NCI-H1694 (cell line): ENCODE measurements at regions not wholly inside any gene's neighbourhood (a gene's known extent, or its start where the extent isn't known, plus 50 kb on each side); places are given as distances from the start of the nearest gene placed in this dataset.

ENCODE experiments used
- DNase-seq: peaks from one replicate; lab custom pipeline; 2025; lab: John Stamatoyannopoulos, UW

- no peak for DNase-seq
Measured at GRCh38 chr14:101105045-101105444, 201.5 kb upstream of the RTL1 start.

GRCh38 chr14:101108579-101109346 lies 205.2 kb upstream of the RTL1 start:
- DNase-seq: no peak

- DNase-seq: no peak
Measured at GRCh38 chr14:101109347-101109638, 205.8 kb upstream of the RTL1 start.

- no peak for DNase-seq
Measured at GRCh38 chr14:101109981-101110728, 206.6 kb upstream of the RTL1 start.

- no peak for DNase-seq
Measured at GRCh38 chr14:101110729-101111619, 207.5 kb upstream of the RTL1 start.

GRCh38 chr14:101111620-101112290 lies 208.2 kb upstream of the RTL1 start:
- DNase-seq: no peak

GRCh38 chr14:101112351-101113107 lies 209.0 kb upstream of the RTL1 start:
- DNase-seq: no peak

GRCh38 chr14:101113108-101113612 lies 209.6 kb upstream of the RTL1 start:
- DNase-seq: no peak

GRCh38 chr14:101113835-101114725 lies 210.6 kb upstream of the RTL1 start:
- DNase-seq: no peak

- DNase-seq: no peak
Measured at GRCh38 chr14:101114726-101115515, 211.4 kb upstream of the RTL1 start.

GRCh38 chr14:101115652-101116051 lies 212.1 kb upstream of the RTL1 start:
- no peak for DNase-seq

- no peak for DNase-seq
Measured at GRCh38 chr14:101116065-101116464, 212.5 kb upstream of the RTL1 start.

GRCh38 chr14:101116486-101117130 lies 213.1 kb upstream of the RTL1 start:
- no peak for DNase-seq

- no peak for DNase-seq
Measured at GRCh38 chr14:101117543-101117942, 214.0 kb upstream of the RTL1 start.

- DNase-seq: no peak
Measured at GRCh38 chr14:101118233-101118632, 214.7 kb upstream of the RTL1 start.

GRCh38 chr14:101118746-101119591 lies 215.4 kb upstream of the RTL1 start:
- no peak for DNase-seq

- no peak for DNase-seq
Measured at GRCh38 chr14:101119830-101120571, 216.5 kb upstream of the RTL1 start.
